ENCODE measurements at regions not wholly inside any gene's neighbourhood (a gene's known extent, or its start where the extent isn't known, plus 50 kb on each side); places are given as distances from the start of the nearest gene placed in this dataset.

DNA sequence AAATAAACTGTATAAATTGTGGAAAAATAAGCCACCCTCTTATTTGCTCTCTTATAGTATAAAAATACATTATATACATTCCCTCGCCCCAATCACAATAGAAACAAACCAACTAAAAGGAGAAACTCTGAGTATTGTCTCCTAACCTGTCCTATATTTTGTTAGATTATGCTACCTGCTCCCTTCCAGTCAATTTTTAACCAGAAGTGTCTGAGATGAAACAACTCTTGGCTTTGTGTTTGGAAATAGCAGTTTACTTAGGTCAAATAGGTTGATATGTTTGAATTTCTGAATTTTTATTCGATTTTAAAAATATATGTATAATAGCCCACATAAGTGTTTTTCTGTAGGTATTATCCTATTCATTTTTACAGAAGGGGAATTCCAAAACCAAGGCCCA is 475.0 kb upstream of the ZNF462 start:
- TF ChIP-seq, protein P1, sequence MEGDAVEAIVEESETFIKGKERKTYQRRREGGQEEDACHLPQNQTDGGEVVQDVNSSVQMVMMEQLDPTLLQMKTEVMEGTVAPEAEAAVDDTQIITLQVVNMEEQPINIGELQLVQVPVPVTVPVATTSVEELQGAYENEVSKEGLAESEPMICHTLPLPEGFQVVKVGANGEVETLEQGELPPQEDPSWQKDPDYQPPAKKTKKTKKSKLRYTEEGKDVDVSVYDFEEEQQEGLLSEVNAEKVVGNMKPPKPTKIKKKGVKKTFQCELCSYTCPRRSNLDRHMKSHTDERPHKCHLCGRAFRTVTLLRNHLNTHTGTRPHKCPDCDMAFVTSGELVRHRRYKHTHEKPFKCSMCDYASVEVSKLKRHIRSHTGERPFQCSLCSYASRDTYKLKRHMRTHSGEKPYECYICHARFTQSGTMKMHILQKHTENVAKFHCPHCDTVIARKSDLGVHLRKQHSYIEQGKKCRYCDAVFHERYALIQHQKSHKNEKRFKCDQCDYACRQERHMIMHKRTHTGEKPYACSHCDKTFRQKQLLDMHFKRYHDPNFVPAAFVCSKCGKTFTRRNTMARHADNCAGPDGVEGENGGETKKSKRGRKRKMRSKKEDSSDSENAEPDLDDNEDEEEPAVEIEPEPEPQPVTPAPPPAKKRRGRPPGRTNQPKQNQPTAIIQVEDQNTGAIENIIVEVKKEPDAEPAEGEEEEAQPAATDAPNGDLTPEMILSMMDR (IDR thresholded peaks at IDR 0.05; ENCODE audit: extremely low read depth in 1 of 2, insufficient read depth in 1 of 2, low read depth in 1 of 2, low read length in 2 of 2) = no peak
- no peak for TF ChIP-seq POLR2AphosphoS5 (IDR thresholded peaks at IDR 0.05; ENCODE audit: insufficient read depth, low read depth, low read length)
- TF ChIP-seq POLR2A (IDR thresholded peaks at IDR 0.05; ENCODE audit: low read depth, low read length) = no peak
- TF ChIP-seq EZH2 (IDR thresholded peaks at IDR 0.05; ENCODE audit: borderline replicate concordance, low read depth, low read length, severe bottlenecking) = no peak
- TF ChIP-seq GATA2 (IDR thresholded peaks at IDR 0.05; ENCODE audit: insufficient read depth, insufficient read length, low read depth, low read length) = no peak
- TF ChIP-seq FOS (IDR thresholded peaks at IDR 0.05; ENCODE audit: borderline replicate concordance, insufficient read depth, low read length) = no peak
